ENCODE measurements at regions not wholly inside any gene's neighbourhood (a gene's known extent, or its start where the extent isn't known, plus 50 kb on each side); places are given as distances from the start of the nearest gene placed in this dataset.

DNA sequence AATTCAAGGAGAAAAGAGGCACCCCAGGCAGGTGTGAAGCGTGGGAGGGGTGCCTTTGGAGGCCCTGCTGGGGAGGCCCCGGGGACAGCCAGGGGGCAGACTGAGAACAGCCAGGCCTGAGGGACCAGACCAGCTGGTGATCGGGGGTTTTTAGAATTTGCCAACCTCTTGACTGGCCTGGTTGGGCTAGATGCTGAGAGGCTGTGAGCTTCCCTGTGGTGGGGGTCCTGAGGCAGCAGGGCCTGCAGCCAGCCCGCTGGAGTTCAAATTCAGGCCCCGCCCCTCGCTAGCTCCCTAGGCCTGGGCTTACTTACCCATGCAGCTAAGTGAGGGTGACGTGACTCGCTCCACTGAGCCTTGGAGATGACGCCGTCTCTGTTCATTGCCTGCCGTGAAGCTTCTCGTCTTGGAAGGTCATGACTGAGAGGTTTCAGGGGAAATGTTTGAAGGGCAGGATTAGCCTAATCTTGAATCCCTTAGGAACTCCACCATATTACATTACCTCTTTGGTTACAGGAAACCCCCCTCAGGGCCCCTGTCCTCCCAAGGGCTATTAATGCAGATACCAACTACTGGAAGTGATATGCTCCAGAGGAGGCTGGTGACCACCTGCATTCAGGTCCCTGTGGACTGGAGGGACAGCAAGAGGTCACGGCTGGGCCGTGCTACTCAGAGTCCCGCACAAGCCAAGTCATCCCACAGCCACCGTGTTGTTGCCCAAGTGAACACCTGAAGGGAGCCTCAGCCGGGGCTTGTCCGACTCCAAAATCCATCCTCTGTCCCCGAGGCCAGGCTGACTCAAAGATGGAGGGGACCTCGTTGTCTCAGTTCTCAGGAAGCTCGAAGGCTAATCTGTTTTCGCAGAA lies 73.9 kb upstream of the DUSP22 start:
- no peak for TF ChIP-seq ZNF274 (IDR thresholded peaks at IDR 0.05; ENCODE audit: low read depth, low read length)
- no peak for TF ChIP-seq YY1 (IDR thresholded peaks at IDR 0.05; ENCODE audit: insufficient read depth, insufficient read length)

Data from NT2/D1 (cell line).